Common myeloid progenitor, CD34-positive (primary cell): ENCODE measurements at regions not wholly inside any gene's neighbourhood (a gene's known extent, or its start where the extent isn't known, plus 50 kb on each side); places are given as distances from the start of the nearest gene placed in this dataset.

Experiments
- CTCF ChIA-PET: fragments of 350-600 bp; sonication (Branson Sonifier 250); formaldehyde crosslinking; loops from one replicate; lab custom pipeline; 2021; ENCODE audit warnings: antibody characterized with exemption; lab: Charles Lee
- POLR2A ChIA-PET: fragments of 350-600 bp; sonication (Branson Sonifier 250); formaldehyde crosslinking; loops from one replicate; lab custom pipeline; 2021; ENCODE audit warnings: antibody characterized with exemption; lab: Charles Lee
- DNase-seq, 3 donors: peaks; one replicate each; pipeline versions ENCODE4 v3.0.0 to v3.0.0-alpha.2; 2013
- H3K27ac ChIP-seq, 2 experiments: 1 replicate in 1 of 2; 2 replicates in 1 of 2; pipeline ENCODE4 v1.7.0; 2013; ENCODE audit warnings: inconsistent platforms in 2 of 2, low read length in 2 of 2, mild to moderate bottlenecking in 2 of 2, low read depth in 1 of 2, moderate library complexity in 1 of 2; ENCODE audit not compliant: severe bottlenecking in 2 of 2, insufficient read depth in 1 of 2, poor library complexity in 1 of 2
- H3K27me3 ChIP-seq, 5 experiments: replicated peaks in 2 of 5; 1 replicate in 3 of 5; 2 replicates in 2 of 5; pipeline versions ENCODE4 v1.6.1 to v1.7.0; 2013; ENCODE audit warnings: low read length in 4 of 5, mild to moderate bottlenecking in 2 of 5, moderate library complexity in 2 of 5, inconsistent platforms in 1 of 5; ENCODE audit not compliant: insufficient read depth in 5 of 5, control insufficient read depth in 4 of 5
- H3K36me3 ChIP-seq, 4 experiments: 1 replicate in 2 of 4; 2 replicates in 2 of 4; pipeline versions ENCODE4 v1.6.1 to v1.7.0; 2013; ENCODE audit warnings: low read length in 3 of 4, control low read depth in 1 of 4, mild to moderate bottlenecking in 1 of 4; ENCODE audit not compliant: control insufficient read depth in 4 of 4, insufficient read depth in 4 of 4
- H3K4me1 ChIP-seq, 4 experiments: 1 replicate in 3 of 4; 2 replicates in 1 of 4; pipeline versions ENCODE4 v1.6.1 to v1.7.1; 2013; ENCODE audit warnings: low read length in 3 of 4, mild to moderate bottlenecking in 3 of 4, control low read depth in 1 of 4, inconsistent platforms in 1 of 4, moderate library complexity in 1 of 4; ENCODE audit not compliant: control insufficient read depth in 4 of 4, insufficient read depth in 4 of 4; ENCODE audit errors: control extremely low read depth in 1 of 4
- H3K4me3 ChIP-seq, 7 experiments: 1 replicate in 4 of 7; 2 replicates in 3 of 7; pipeline versions ENCODE4 v1.5.1 to v1.7.0; 2013; ENCODE audit warnings: mild to moderate bottlenecking in 7 of 7, low read length in 6 of 7, moderate library complexity in 6 of 7, inconsistent platforms in 2 of 7, low read depth in 2 of 7, control low read depth in 1 of 7; ENCODE audit not compliant: insufficient read depth in 4 of 7, control insufficient read depth in 1 of 7; ENCODE audit errors: extremely low read depth in 1 of 7
- H3K9me3 ChIP-seq, 5 experiments: 1 replicate in 4 of 5; 2 replicates in 1 of 5; pipeline versions ENCODE4 v1.6.1 to v1.7.1; 2013; ENCODE audit warnings: low read length in 4 of 5, mild to moderate bottlenecking in 2 of 5, inconsistent platforms in 1 of 5, low read depth in 1 of 5, moderate library complexity in 1 of 5; ENCODE audit not compliant: control insufficient read depth in 4 of 5, insufficient read depth in 2 of 5; ENCODE audit errors: control extremely low read depth in 1 of 5
- WGBS: methylation state at CpG from one replicate; pipeline ENCODE4 v1.1.5; 2013; ENCODE audit not compliant: insufficient coverage; 5-methylcytosine and 5-hydroxymethylcytosine counted together

- DNase-seq: no peak
- peak overlapping the region; percentile 9 to 50 for H3K27ac ChIP-seq
- ChIA-PET CTCF (interaction anchor here (1.0 to 4.5 kb wide), 5 partner anchors 9 to 107 kb away, joined by 3 to 24 read pairs (median 4); no protein-coding TSS in a partner anchor), POLR2A (interaction anchor here (0.6 kb wide), 1 partner anchor 157 kb away, joined by 4 read pairs; no protein-coding TSS in a partner anchor)
- peaks cover 7 to 30% (median 20%) of the 10 kb centered on the region in 4 experiments for H3K4me1 ChIP-seq
- no peaks in the 10 kb centered on the region for H3K27me3 ChIP-seq
- H3K4me3 ChIP-seq: peak overlapping the region in 1 of 7 experiments; percentile 23
- H3K9me3 ChIP-seq: no peaks in the 10 kb centered on the region
- no peaks in the 10 kb centered on the region for H3K36me3 ChIP-seq
These were observed 66.4 kb upstream of the C4orf54 start for GRCh38 chr4:99724067-99724466.

GRCh38 chr4:99723612-99724011, 66.0 kb upstream of the C4orf54 start:
- 0% methylated on average over 3 of the region's 3 CpGs for WGBS
- CTCF ChIA-PET: interaction anchor here (1.0 to 4.5 kb wide), 4 partner anchors 9 to 85 kb away, joined by 3 to 24 read pairs (median 6); no protein-coding TSS in a partner anchor
- DNase-seq: peak; percentile 81 to 93 (median 92)
- POLR2A ChIA-PET: interaction anchor here (0.6 kb wide), 1 partner anchor 156 kb away, joined by 4 read pairs; no protein-coding TSS in a partner anchor
- Histone ChIP-seq H3K27me3 (no peaks in the 10 kb centered on the region), H3K9me3 (no peaks in the 10 kb centered on the region), H3K36me3 (no peaks in the 10 kb centered on the region), H3K4me1 (peaks cover 7 to 30% (median 20%) of the 10 kb centered on the region in 4 experiments), H3K4me3 (peak overlapping the region in 1 of 7 experiments; percentile 23), H3K27ac (peak overlapping the region; percentile 9 to 50)

- H3K27me3 ChIP-seq: no peaks in the 10 kb centered on the region
- WGBS: 82% methylated on average over 3 of the region's 4 CpGs
- peaks cover 7 to 30% (median 20%) of the 10 kb centered on the region in 4 experiments for H3K4me1 ChIP-seq
- H3K9me3 ChIP-seq: no peaks in the 10 kb centered on the region
- ChIA-PET CTCF (interaction anchor here (4.5 kb wide), 1 partner anchor 86 kb away, joined by 24 read pairs; no protein-coding TSS in a partner anchor), POLR2A (no interaction called here)
- H3K4me3 ChIP-seq: no peak overlapping the region
- peak overlapping the region; percentile 9 to 50 for H3K27ac ChIP-seq
- H3K36me3 ChIP-seq: no peaks in the 10 kb centered on the region
- DNase-seq: no peak
These were observed 65.1 kb upstream of the C4orf54 start for GRCh38 chr4:99722725-99723124.

- H3K9me3 ChIP-seq: no peaks in the 10 kb centered on the region
- H3K4me1 ChIP-seq: peaks cover 7 to 30% (median 20%) of the 10 kb centered on the region in 4 experiments
- peak in 1 of 3 donors; percentile 26 for DNase-seq
- CTCF ChIA-PET: interaction anchor here (0.6 to 4.5 kb wide), 4 partner anchors 11 to 1415 kb away, joined by 3 to 24 read pairs (median 4); no protein-coding TSS in a partner anchor
- POLR2A ChIA-PET: no interaction called here
- no peak overlapping the region for H3K27ac ChIP-seq
- H3K36me3 ChIP-seq: no peaks in the 10 kb centered on the region
- H3K4me3 ChIP-seq: no peak overlapping the region
- no CpG with 5 or more reads among the region's 1 CpG for WGBS
- H3K27me3 ChIP-seq: no peaks in the 10 kb centered on the region
These were observed 64.4 kb upstream of the C4orf54 start for GRCh38 chr4:99722006-99722405.

GRCh38 chr4:99720206-99720605, 62.6 kb upstream of the C4orf54 start:
- DNase-seq: peak in 1 of 3 donors; percentile 24
- Histone ChIP-seq H3K36me3 (no peaks in the 10 kb centered on the region), H3K27ac (no peak overlapping the region), H3K9me3 (no peaks in the 10 kb centered on the region), H3K4me3 (no peak overlapping the region), H3K27me3 (no peaks in the 10 kb centered on the region), H3K4me1 (peaks cover 7 to 45% (median 30%) of the 10 kb centered on the region in 4 experiments)
- POLR2A ChIA-PET: interaction anchor here (0.8 kb wide), 1 partner anchor 10 kb away, joined by 3 read pairs; no protein-coding TSS in a partner anchor
- CTCF ChIA-PET: interaction anchor here (1.6 kb wide), 1 partner anchor 88 kb away, joined by 6 read pairs; no protein-coding TSS in a partner anchor

- CTCF ChIA-PET: no interaction called here
- Histone ChIP-seq H3K27ac (no peak overlapping the region), H3K27me3 (no peaks in the 10 kb centered on the region), H3K4me1 (peaks cover 0 to 33% (median 17%) of the 10 kb centered on the region in 4 experiments), H3K4me3 (no peak overlapping the region), H3K36me3 (no peaks in the 10 kb centered on the region), H3K9me3 (no peaks in the 10 kb centered on the region)
- POLR2A ChIA-PET: no interaction called here
- WGBS: no CpG with 5 or more reads among the region's 1 CpG
- DNase-seq: no peak
These were observed 59.4 kb upstream of the C4orf54 start for GRCh38 chr4:99716996-99717395.

- peak; percentile 65 to 91 (median 77) for DNase-seq
- peak overlapping the region; percentile 42 to 59 for H3K27ac ChIP-seq
- CTCF ChIA-PET: interaction anchor here (0.7 to 2.1 kb wide), 2 partner anchors 9 to 331 kb away, joined by 3 to 8 read pairs; no protein-coding TSS in a partner anchor
- no peaks in the 10 kb centered on the region for H3K36me3 ChIP-seq
- H3K4me1 ChIP-seq: peaks cover 0 to 29% (median 16%) of the 10 kb centered on the region in 4 experiments
- no peaks in the 10 kb centered on the region for H3K9me3 ChIP-seq
- POLR2A ChIA-PET: no interaction called here
- peak overlapping the region in 3 of 7 experiments; percentile 5 to 41 (median 36) for H3K4me3 ChIP-seq
- no peaks in the 10 kb centered on the region for H3K27me3 ChIP-seq
These were observed 57.7 kb upstream of the C4orf54 start for GRCh38 chr4:99715286-99715685.
